ENCODE measurements at regions not wholly inside any gene's neighbourhood (a gene's known extent, or its start where the extent isn't known, plus 50 kb on each side); places are given as distances from the start of the nearest gene placed in this dataset.
A peak's percentile ranks its signal among the peaks of the same experiment; 100 is the strongest.
"Not testable (repeated sequence)": the region's sequence is repeated elsewhere in the genome, so short reads cannot be mapped to it uniquely, and the experiment has no call there.

GRCh38 chr21:17738176-17738953 lies 80.8 kb downstream of the C21orf91 start:
- no peak for DNase-seq

DNA sequence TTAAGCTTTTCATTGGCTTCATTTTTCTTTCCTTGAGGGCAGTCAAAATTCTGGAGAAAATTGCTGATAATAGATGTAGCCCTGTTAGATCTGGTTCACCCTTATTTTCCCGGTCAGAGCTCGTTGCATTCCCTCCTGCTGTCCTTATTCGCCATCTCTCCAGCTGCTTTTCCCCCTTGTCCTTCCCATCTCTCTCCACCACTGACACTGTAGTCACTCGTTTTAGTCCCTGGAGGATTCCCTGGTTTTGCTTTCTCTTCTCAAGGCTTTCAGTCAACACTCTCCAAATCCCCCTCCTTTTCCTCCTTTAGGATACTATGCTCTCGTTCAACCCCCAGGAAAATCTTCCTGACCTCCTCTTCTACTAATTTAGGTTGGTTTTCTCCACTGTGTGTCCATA lies 83.1 kb downstream of the C21orf91 start:
- DNase-seq = no peak

DNA sequence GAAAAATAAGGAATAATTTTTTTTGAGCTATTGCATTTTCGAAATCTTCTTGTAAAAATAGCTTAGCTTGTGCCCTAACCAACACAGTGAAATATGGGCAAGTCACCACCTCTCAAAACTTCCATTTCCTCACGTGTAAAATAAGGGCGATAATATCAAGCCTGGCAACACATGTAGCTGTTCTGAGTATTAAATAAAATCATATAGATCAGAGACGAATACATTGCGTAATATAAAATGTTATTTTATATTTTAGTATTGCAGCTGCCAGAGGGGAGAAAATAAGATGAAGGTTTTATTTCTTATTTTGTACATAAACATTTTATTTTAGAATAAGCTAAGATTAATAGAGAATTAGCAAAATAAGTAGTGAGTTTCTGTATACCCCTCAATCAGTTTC lies 85.9 kb downstream of the C21orf91 start:
- no peak for DNase-seq

GRCh38 chr21:17732306-17732705 lies 86.8 kb downstream of the C21orf91 start:
- no peak for DNase-seq

DNA sequence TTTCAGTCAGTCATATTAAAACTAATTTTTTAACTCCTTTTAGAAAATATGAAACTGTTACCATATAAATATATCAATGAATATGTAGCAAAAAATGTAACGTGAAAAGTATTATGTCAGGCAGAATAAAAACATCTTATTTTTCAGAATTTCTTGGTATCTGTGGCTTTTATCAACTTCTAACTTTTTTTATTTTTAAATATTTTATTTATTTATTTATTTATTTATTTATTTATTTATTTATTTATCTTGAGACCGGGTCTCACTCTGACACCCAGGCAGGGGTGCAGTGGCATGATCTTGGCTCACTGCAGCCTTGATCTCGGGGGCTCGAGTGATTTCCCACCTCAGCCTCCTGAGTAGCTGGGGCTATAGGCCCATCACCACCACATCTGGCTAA lies 87.6 kb downstream of the C21orf91 start:
- no peak for DNase-seq

GRCh38 chr21:17730782-17731181 lies 88.4 kb downstream of the C21orf91 start:
- DNase-seq = no peak

- DNase-seq = no peak
Measured at GRCh38 chr21:17729455-17729854, 89.7 kb downstream of the C21orf91 start.

DNA sequence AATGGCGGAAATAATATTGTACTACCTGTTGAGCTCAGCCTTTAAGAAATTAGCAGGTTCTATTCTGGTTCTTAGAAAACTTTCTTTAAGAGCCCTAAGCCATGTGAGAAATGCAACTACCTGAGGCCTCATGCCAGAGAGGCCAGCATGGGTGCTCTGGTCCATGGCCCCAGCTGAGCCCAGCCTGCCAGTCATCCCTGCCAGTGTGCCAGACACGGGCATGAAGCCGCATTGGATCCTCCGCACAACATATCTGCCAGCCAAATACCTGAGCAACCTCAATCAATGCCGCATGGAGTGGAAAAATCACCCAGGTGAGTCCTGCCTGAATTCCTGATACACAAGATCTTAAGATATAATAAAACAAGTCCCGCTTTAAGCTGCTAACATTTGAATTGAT lies 91.8 kb downstream of the C21orf91 start:
- DNase-seq = no peak

GRCh38 chr21:17726047-17726829 lies 92.9 kb downstream of the C21orf91 start:
- no peak for DNase-seq

DNA sequence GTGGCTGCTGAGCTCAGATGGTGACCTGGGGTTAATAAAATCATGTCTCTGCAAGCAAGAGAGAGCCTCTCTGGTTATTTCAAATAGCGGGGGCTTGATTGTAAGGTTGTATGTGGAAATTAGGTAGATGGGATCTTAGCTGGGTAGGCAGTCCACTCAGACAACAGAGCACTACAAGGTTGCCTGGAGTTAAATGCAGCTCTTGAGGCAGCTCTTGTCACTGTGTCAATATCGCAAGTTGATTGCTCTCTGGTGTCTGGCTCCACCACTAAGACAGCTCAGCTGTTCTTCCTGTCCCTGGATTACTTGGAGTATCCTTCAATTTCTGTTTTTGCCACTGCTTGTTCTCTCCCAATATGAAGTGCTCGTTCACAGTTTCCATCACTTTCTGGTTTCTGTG lies 93.8 kb downstream of the C21orf91 start:
- DNase-seq = no peak

DNA sequence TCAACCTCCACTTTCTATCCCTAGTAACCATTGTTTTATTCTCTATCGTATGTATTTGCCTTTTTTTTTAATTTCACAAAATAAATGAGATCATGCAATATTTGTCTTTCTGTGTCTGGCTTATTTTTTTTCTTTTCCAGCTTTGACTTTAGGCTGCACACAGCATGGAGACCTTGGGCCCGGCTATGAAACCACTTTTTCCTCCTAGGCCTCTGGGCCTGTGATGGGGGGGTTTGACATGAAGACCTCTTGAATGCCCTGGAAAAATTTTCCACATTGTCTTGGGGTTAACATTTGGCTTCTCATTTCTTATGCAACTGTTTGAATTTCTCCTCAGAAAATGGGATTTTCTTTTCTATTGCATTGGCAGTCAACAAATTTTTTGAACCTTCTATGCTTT lies 100.2 kb upstream of the BTG3 start:
- no peak for DNase-seq

DNA sequence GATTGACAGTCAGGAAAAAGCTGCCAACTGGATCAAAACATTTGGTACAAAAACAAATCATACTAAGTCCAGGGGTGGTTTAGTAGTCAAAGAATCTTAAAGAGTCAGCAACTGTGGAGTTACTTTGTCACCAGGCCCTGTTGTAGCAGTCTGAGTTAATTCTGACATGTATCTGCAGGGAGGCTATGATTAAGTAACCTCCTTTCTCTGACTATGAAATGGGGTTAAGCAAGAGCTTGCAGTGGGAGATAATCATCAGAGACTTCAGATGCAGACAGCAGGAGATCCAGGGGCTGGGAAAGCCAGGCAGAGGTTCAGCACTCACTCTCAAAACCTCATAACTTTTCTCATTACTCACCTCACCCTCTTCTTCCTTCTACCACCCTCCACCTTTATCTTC lies 99.2 kb upstream of the BTG3 start:
- DNase-seq = no peak

- DNase-seq = no peak
Measured at GRCh38 chr21:17709266-17709611, 96.5 kb upstream of the BTG3 start.

DNA sequence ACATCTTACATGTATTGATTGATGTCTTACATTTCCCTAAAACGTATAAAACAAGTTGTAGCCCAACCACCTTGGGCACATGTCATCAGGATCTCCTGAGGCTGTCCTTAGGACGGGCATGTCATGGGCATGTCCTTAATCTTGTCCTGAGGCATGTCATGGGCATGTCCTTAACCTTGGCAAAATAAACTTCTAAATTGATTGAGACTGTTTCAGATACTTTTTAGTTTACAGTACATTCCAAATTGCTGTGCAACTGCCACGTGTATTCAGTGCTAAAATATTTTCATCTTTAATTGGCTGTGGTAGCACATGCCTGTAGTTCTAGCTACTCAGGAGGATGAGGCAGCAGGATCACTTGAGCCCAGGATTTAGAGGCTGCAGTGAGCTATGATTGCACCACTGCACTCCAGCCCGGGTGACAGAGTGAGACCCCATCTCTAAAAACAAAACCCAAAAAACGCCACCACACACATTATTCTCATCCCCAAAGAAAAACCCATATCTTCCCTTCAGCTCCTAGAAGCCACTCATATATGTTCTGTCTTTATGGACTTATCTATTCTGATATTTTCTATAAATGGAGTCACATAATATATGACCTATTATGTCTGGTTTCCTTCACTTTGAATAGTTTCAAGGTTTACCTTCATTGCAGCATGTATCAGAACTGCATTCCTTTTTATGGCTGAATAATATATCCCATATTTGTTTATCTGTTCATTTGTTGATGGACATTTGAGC lies 96.0 kb upstream of the BTG3 start:
- DNase-seq = no peak

DNA sequence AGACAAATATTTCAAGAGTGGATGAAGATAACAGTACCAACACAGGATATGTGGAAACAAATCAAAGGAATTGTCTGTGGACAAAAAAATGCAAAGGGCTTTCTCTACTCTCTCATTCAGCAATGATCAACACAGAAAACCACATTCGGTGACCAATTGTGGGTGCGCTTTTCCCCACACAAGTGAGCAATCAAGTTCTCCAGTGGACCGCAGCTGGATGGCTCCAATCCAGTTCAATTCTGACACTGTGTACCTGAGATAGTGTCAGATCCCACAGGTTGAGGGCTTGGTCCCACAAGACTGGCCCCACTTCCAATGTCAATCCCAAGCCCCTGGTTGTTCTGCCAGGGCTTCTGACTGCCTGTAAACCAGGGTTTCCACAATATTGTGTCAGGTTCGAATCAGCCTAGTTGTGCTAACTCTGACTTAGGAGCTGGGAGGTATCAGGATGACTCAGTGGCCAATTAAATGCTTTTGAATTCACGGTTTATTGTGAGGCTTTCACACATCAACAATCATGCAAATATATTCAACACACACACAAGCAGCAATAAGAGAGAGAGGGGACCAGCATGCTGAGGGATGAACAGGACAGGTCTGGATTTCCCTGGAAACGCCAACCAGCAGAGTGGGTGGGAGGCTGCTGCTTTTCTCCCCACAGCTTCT lies 87.0 kb upstream of the BTG3 start:
- DNase-seq = no peak

DNA sequence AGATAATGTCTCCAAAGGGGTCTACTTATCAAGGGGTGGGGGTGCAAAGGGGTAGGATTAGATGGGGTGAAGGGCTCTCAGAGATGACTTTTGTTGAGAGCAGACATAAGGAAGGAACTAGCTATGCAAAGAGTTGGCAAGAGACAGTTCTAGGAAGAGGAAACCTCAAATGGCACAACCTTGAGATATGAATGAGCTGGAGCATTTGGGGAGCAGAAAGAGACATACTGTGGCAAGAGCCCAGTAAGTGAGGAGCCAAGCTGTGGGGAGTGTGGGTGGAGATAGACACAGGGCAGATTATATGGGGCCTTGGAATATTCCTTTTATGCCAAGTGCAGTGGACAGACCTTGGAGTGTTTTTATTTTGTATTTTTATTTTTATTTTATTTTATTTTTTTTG lies 84.8 kb upstream of the BTG3 start:
- no peak for DNase-seq

DNA sequence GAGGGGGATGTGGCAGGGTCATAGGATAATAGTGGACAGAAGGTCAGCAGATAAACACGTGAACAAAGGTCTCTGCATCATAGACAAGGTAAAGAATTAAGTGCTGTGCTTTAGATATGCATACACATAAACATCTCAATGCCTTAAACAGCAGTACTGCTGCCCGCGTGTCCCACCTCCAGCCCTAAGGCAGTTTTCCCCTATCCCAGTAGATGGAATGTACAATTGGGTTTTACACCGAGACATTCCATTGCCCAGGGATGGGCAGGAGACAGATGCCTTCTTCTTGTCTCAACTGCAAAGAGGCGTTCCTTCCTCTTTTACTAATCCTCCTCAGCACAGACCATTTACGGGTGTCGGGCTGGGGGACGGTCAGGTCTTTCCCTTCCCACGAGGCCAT lies 81.7 kb upstream of the BTG3 start:
- DNase-seq = not testable (repeated sequence)

- DNase-seq = no peak
Measured at GRCh38 chr21:17693801-17694200, 81.1 kb upstream of the BTG3 start.

- no peak for DNase-seq
Measured at GRCh38 chr21:17690078-17690494, 77.4 kb upstream of the BTG3 start.

GRCh38 chr21:17688912-17689874 lies 76.5 kb upstream of the BTG3 start:
- peak; percentile 34 for DNase-seq

GRCh38 chr21:17682924-17683323 lies 70.2 kb upstream of the BTG3 start:
- no peak for DNase-seq

Data from effector CD4-positive, alpha-beta T cell (primary cell).